Spleen (tissue), 7 donors: ENCODE measurements at regions not wholly inside any gene's neighbourhood (a gene's known extent, or its start where the extent isn't known, plus 50 kb on each side); places are given as distances from the start of the nearest gene placed in this dataset.
"Not testable (repeated sequence)": the region's sequence is repeated elsewhere in the genome, so short reads cannot be mapped to it uniquely, and the experiment has no call there.

Experiments
- CTCF ChIP-seq, 11 experiments: fragments of 200-600 bp in 7 of 11; fragments of 450-650 bp in 4 of 11; sonication (generic) in 4 of 11; IDR thresholded peaks in 8 of 11; conservative IDR thresholded peaks in 3 of 11; 1 replicate in 7 of 11; 2 replicates in 4 of 11; pipeline versions ENCODE4 v1.4.0 to v1.8.0; 2016 to 2021; ENCODE audit warnings: antibody characterized with exemption in 11 of 11, inconsistent platforms in 4 of 11, mild to moderate bottlenecking in 1 of 11
- POLR2A ChIP-seq, 3 donors: fragments of 450-650 bp; IDR thresholded peaks; one replicate each; pipeline ENCODE4 v1.5.1; 2017; ENCODE audit warnings: antibody characterized with exemption in 3 of 3, mild to moderate bottlenecking in 1 of 3
- donor health status: DM: no; HTN: no; CAD: no; lungs with moderate emphysema.
- donor health status: DM: no; HTN: no; CAD: no.
- donor health status: DM: no; HTN: no; CAD: no.

- not testable (repeated sequence) for TF ChIP-seq POLR2A (IDR thresholded peaks at IDR 0.05); CTCF (IDR thresholded peaks at IDR 0.05 in 8 of 11, conservative IDR thresholded peaks at IDR 0.05 in 3 of 11)
These were observed 1294.9 kb upstream of the MAP3K7 start for GRCh38 chr6:91881791-91882190.
